SKM-1 treated with dmso at 0.1 percent for 144 hours (cell line): ENCODE measurements at regions not wholly inside any gene's neighbourhood (a gene's known extent, or its start where the extent isn't known, plus 50 kb on each side); places are given as distances from the start of the nearest gene placed in this dataset.
"Not testable (repeated sequence)": the region's sequence is repeated elsewhere in the genome, so short reads cannot be mapped to it uniquely, and the experiment has no call there.

Source experiments
- DNase-seq: peaks from one replicate; lab custom pipeline; 2025; ENCODE audit not compliant: unreplicated experiment; lab: John Stamatoyannopoulos, UW

- DNase-seq = not testable (repeated sequence)
These were observed 638.3 kb upstream of the TPTE start for GRCh38 chr21:9883047-9883446.

- not testable (repeated sequence) for DNase-seq
These were observed 637.7 kb upstream of the TPTE start for GRCh38 chr21:9883571-9884282.

- DNase-seq = not testable (repeated sequence)
These were observed 632.9 kb upstream of the TPTE start for GRCh38 chr21:9888500-9888899.

- not testable (repeated sequence) for DNase-seq
These were observed 617.8 kb upstream of the TPTE start for GRCh38 chr21:9903579-9903978.

GRCh38 chr21:9914135-9914534 lies 607.2 kb upstream of the TPTE start:
- not testable (repeated sequence) for DNase-seq

GRCh38 chr21:9919446-9919845 lies 601.9 kb upstream of the TPTE start:
- not testable (repeated sequence) for DNase-seq

GRCh38 chr21:9943639-9944038 lies 577.7 kb upstream of the TPTE start:
- not testable (repeated sequence) for DNase-seq

- DNase-seq = not testable (repeated sequence)
These were observed 575.3 kb upstream of the TPTE start for GRCh38 chr21:9946057-9946456.

GRCh38 chr21:9949510-9950289 lies 571.7 kb upstream of the TPTE start:
- DNase-seq = not testable (repeated sequence)

- DNase-seq = not testable (repeated sequence)
These were observed 571.0 kb upstream of the TPTE start for GRCh38 chr21:9950363-9950762.

- DNase-seq = not testable (repeated sequence)
These were observed 562.6 kb upstream of the TPTE start for GRCh38 chr21:9958791-9959190.

GRCh38 chr21:9959220-9959964 lies 562.0 kb upstream of the TPTE start:
- DNase-seq = not testable (repeated sequence)

- not testable (repeated sequence) for DNase-seq
These were observed 552.0 kb upstream of the TPTE start for GRCh38 chr21:9969399-9969798.

- DNase-seq = not testable (repeated sequence)
These were observed 549.4 kb upstream of the TPTE start for GRCh38 chr21:9972018-9972417.

- not testable (repeated sequence) for DNase-seq
These were observed 543.0 kb upstream of the TPTE start for GRCh38 chr21:9978371-9978770.

GRCh38 chr21:9997507-9997906 lies 523.9 kb upstream of the TPTE start:
- DNase-seq = not testable (repeated sequence)

GRCh38 chr21:10002762-10003313 lies 518.5 kb upstream of the TPTE start:
- DNase-seq = not testable (repeated sequence)

GRCh38 chr21:10005791-10006190 lies 515.6 kb upstream of the TPTE start:
- not testable (repeated sequence) for DNase-seq

- DNase-seq = not testable (repeated sequence)
These were observed 504.4 kb upstream of the TPTE start for GRCh38 chr21:10016991-10017390.

- DNase-seq = not testable (repeated sequence)
These were observed 503.6 kb upstream of the TPTE start for GRCh38 chr21:10017757-10018156.

GRCh38 chr21:10021462-10021861 lies 499.9 kb upstream of the TPTE start:
- not testable (repeated sequence) for DNase-seq
